ENCODE measurements at regions not wholly inside any gene's neighbourhood (a gene's known extent, or its start where the extent isn't known, plus 50 kb on each side); places are given as distances from the start of the nearest gene placed in this dataset.
"Not testable (repeated sequence)": the region's sequence is repeated elsewhere in the genome, so short reads cannot be mapped to it uniquely, and the experiment has no call there.

GRCh38 chr10:63077800-63078199, 55.3 kb upstream of the NRBF2 start:
- ChIA-PET CTCF (interaction anchor here (0.6 to 1.2 kb wide), 2 partner anchors 13 to 590 kb away, joined by 3 read pairs; no protein-coding TSS in a partner anchor), POLR2A (no interaction called here)
- no peaks in the 10 kb centered on the region for H3K36me3 Mint-ChIP-seq (ENCODE audit: low read depth)
- peaks cover 8% of the 10 kb centered on the region for H3K4me1 Mint-ChIP-seq
- H3K9me3 Mint-ChIP-seq = no peaks in the 10 kb centered on the region
- no peak for DNase-seq
- no peak overlapping the region for H3K27ac Mint-ChIP-seq
- peaks cover 9% of the 10 kb centered on the region for H3K27me3 Mint-ChIP-seq
- no peak overlapping the region for H3K4me3 Mint-ChIP-seq

GRCh38 chr10:63072951-63073350, 60.2 kb upstream of the NRBF2 start:
- Mint-ChIP-seq H3K9me3 (no peaks in the 10 kb centered on the region), H3K4me3 (no peak overlapping the region), H3K27me3 (peaks cover 22% of the 10 kb centered on the region), H3K4me1 (peaks cover 15% of the 10 kb centered on the region), H3K36me3 (ENCODE audit: low read depth) (no peaks in the 10 kb centered on the region), H3K27ac (no peak overlapping the region)
- ChIA-PET CTCF (interaction anchor here (0.6 kb wide), 2 partner anchors 15 to 181 kb away, joined by 4 to 6 read pairs; no protein-coding TSS in a partner anchor), POLR2A (no interaction called here)
- DNase-seq = no peak

- Mint-ChIP-seq H3K4me3 (no peak overlapping the region), H3K27me3 (peaks cover 29% of the 10 kb centered on the region), H3K27ac (no peak overlapping the region), H3K36me3 (ENCODE audit: low read depth) (no peaks in the 10 kb centered on the region), H3K4me1 (peaks cover 10% of the 10 kb centered on the region), H3K9me3 (no peaks in the 10 kb centered on the region)
- ChIA-PET POLR2A (no interaction called here), CTCF (no interaction called here)
- no peak for DNase-seq
Measured at GRCh38 chr10:63071145-63071544, 62.0 kb upstream of the NRBF2 start.

DNA sequence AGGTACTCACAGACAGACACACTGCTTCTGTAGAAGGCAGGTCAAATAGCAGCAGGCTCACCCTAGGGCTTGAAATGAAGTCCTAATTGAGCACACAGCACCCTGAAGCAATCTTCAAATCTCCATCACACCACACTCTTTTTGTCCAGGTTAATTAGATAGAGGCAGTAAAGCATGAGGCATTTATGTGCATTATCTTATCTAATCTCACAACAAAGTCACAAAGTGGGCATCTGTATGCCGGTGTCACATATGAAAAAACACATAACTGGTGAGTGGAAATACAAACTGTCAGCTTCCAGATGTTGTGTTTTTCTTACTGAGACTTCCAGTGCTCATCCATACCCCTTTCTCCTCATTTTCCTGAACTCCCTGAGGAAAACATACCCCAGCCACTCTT, 63.8 kb upstream of the NRBF2 start:
- Mint-ChIP-seq H3K9me3 (no peaks in the 10 kb centered on the region), H3K36me3 (ENCODE audit: low read depth) (no peaks in the 10 kb centered on the region), H3K4me1 (peaks cover 13% of the 10 kb centered on the region), H3K27ac (no peak overlapping the region), H3K4me3 (no peak overlapping the region), H3K27me3 (peaks cover 43% of the 10 kb centered on the region)
- no peak for DNase-seq
- ChIA-PET CTCF (no interaction called here), POLR2A (no interaction called here)

DNA sequence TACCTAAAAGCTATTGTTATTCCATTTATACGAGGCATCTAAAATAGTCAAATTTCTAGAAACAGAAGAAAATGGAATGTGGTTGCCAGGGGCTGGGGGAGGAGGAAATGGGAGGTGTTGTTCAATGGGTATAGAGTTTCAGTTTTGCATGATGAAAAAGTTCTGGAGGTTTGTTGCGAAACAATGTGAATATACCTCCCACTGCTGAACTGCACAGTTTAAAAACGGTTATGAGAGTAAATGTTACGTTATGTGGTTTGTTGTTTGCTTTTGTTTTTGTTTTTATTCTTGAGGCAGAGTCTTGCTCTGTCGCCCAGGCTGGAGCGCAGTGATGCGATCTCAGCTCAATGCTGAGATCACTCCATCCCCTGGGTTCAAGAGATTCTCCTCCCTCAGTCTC, 64.9 kb upstream of the NRBF2 start:
- no peak for DNase-seq
- H3K27me3 Mint-ChIP-seq = peaks cover 50% of the 10 kb centered on the region
- H3K9me3 Mint-ChIP-seq = no peaks in the 10 kb centered on the region
- H3K36me3 Mint-ChIP-seq (ENCODE audit: low read depth) = no peaks in the 10 kb centered on the region
- H3K4me3 Mint-ChIP-seq = no peak overlapping the region
- H3K27ac Mint-ChIP-seq = no peak overlapping the region
- H3K4me1 Mint-ChIP-seq = peaks cover 13% of the 10 kb centered on the region
- CTCF ChIA-PET = no interaction called here
- POLR2A ChIA-PET = no interaction called here

- ChIA-PET POLR2A (no interaction called here), CTCF (no interaction called here)
Measured at GRCh38 chr10:63066606-63067005, 66.5 kb upstream of the NRBF2 start.

DNA sequence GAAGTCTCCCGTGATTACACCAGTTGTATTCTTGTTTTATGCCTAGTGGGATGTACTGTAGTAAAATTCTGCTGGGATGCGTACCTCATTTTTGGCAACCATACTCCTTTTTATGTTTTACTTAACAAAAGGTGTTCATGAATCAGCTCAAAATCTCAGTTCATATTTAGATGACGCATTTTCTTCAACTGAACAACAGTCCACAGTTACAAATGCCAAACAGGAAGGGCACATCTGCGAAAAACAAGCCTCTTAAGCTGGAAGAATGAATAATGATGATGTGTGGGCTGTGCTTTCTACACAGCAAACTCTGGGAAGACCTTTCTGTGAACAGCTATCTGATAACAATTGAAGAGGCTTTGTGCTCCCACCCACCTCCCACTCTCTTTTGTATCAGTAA, 68.4 kb upstream of the NRBF2 start:
- DNase-seq = no peak
- H3K36me3 Mint-ChIP-seq (ENCODE audit: low read depth) = no peaks in the 10 kb centered on the region
- H3K4me3 Mint-ChIP-seq = no peak overlapping the region
- H3K27ac Mint-ChIP-seq = no peak overlapping the region
- H3K4me1 Mint-ChIP-seq = peaks cover 13% of the 10 kb centered on the region
- POLR2A ChIA-PET = interaction anchor here (0.5 kb wide), 1 partner anchor 605 kb away, joined by 5 read pairs; no protein-coding TSS in a partner anchor
- peaks cover 46% of the 10 kb centered on the region for H3K27me3 Mint-ChIP-seq
- H3K9me3 Mint-ChIP-seq = no peaks in the 10 kb centered on the region
- CTCF ChIA-PET = interaction anchor here (1.2 kb wide), 1 partner anchor 19 kb away, joined by 4 read pairs; no protein-coding TSS in a partner anchor

More at GRCh38 chr10:63066606-63067005, 66.5 kb upstream of the NRBF2 start:
- no peak overlapping the region for H3K4me3 Mint-ChIP-seq
- no peak for DNase-seq
- H3K9me3 Mint-ChIP-seq = no peaks in the 10 kb centered on the region
- H3K27me3 Mint-ChIP-seq = peaks cover 51% of the 10 kb centered on the region
- H3K4me1 Mint-ChIP-seq = peaks cover 13% of the 10 kb centered on the region
- no peak overlapping the region for H3K27ac Mint-ChIP-seq
- no peaks in the 10 kb centered on the region for H3K36me3 Mint-ChIP-seq (ENCODE audit: low read depth)

DNA sequence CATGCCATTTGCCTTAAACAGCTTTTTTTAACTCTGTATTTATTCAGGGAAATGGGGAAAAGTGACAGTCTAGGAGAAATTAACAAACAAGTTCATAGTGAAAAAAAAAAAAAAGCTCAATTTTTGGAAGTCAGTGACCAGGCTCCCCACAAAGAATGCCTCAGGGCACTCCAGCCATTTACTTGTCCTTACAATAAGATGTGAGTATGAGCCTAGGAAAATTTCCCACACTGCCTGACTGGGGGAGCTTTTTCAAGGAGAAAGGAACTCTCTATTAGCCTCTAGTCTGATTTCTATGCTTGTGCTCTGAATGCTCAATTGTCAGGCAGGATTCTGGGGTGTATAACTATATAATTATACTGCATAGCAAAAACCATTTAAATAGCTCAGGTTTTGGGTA, 74.9 kb upstream of the NRBF2 start:
- ChIA-PET POLR2A (interaction anchor here (0.6 kb wide), 1 partner anchor 76 kb away, joined by 4 read pairs; no protein-coding TSS in a partner anchor), CTCF (no interaction called here)
- Mint-ChIP-seq H3K36me3 (ENCODE audit: low read depth) (no peaks in the 10 kb centered on the region), H3K4me3 (no peak overlapping the region), H3K9me3 (no peaks in the 10 kb centered on the region), H3K27me3 (peaks cover 15% of the 10 kb centered on the region), H3K27ac (no peak overlapping the region), H3K4me1 (no peaks in the 10 kb centered on the region)
- no peak for DNase-seq

GRCh38 chr10:63057509-63057908, 75.6 kb upstream of the NRBF2 start:
- H3K27ac Mint-ChIP-seq = no peak overlapping the region
- peaks cover 15% of the 10 kb centered on the region for H3K27me3 Mint-ChIP-seq
- POLR2A ChIA-PET = no interaction called here
- H3K4me3 Mint-ChIP-seq = no peak overlapping the region
- CTCF ChIA-PET = no interaction called here
- H3K4me1 Mint-ChIP-seq = no peaks in the 10 kb centered on the region
- no peak for DNase-seq
- H3K9me3 Mint-ChIP-seq = no peaks in the 10 kb centered on the region
- H3K36me3 Mint-ChIP-seq (ENCODE audit: low read depth) = no peaks in the 10 kb centered on the region

DNA sequence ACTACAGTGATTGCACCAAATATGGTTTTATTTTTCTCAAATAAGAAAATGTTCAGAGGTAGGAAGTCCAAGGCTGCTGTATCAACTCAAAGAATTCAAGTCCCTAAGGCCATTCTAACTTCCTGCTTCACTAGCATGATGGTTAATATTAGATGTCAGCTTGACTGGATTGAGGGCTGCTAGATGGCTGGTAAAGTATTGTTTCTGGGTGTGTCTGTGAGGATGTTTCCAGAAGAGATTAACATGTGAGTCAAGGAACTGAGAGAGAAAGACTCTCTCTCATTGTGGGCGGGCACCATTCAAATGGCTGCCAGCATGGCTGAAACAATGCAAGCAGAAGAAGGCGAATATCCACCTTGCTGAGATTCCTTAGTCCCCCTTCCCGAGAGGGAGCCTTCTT, 77.4 kb upstream of the NRBF2 start:
- Mint-ChIP-seq H3K36me3 (ENCODE audit: low read depth) (no peaks in the 10 kb centered on the region), H3K4me1 (no peaks in the 10 kb centered on the region), H3K27ac (no peak overlapping the region), H3K4me3 (no peak overlapping the region), H3K9me3 (no peaks in the 10 kb centered on the region), H3K27me3 (peaks cover 13% of the 10 kb centered on the region)
- ChIA-PET CTCF (no interaction called here), POLR2A (no interaction called here)
- DNase-seq = no peak

DNA sequence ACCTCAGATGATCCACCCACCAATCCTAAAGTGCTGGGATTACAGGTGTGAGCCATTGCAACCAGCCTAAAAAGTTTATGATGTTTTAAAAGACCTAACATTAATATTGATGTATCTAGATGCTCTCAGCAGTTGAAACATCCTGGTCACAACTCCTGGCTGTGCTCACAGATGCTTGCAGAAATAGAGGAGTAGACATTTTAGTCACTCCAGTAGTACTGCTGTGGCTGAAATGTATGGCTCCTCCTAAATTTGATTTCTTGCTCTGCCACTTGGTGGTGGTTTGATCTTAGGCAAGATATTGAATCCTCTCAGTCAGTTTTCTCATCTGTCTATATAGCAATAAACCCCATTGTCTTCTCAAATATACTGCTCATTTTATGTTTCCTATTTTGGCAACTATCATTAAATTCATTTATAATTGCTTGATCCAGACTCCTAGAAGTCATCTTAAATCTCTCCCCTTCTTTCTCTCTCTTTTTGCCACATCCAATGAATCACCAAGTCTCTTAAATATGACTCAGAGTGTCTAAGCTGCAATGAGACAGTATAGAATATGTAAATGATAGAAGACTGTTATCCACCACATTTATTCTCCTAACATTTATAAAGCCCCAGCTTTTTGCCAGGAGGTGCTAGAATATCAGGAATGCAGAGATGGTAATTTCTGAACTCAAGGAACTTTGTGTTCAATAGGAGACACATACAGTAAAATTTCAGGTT, 78.1 kb upstream of the NRBF2 start:
- H3K27me3 Mint-ChIP-seq = peaks cover 15% of the 10 kb centered on the region
- DNase-seq = no peak
- H3K4me3 Mint-ChIP-seq = no peak overlapping the region
- H3K4me1 Mint-ChIP-seq = no peaks in the 10 kb centered on the region
- POLR2A ChIA-PET = no interaction called here
- no peaks in the 10 kb centered on the region for H3K9me3 Mint-ChIP-seq
- CTCF ChIA-PET = no interaction called here
- no peaks in the 10 kb centered on the region for H3K36me3 Mint-ChIP-seq (ENCODE audit: low read depth)
- no peak overlapping the region for H3K27ac Mint-ChIP-seq

DNA sequence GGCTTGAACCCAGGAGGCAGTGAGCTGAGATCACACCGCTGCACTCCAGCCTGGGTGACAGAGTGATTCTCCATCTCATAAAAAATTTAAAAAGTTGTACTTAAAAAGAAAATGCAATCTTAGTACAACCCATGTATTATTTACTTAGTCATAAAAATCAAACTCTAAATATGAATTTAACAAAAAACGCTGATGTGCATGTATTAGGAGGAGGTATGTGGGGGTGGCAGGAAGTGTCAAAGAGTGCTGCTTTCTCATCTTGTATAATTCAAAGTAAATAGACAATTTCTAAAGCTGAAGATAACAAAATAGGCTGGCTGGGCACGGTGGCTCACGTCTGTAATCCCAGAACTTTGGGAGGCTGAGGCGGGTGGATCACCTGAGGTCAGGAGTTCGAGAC, 81.0 kb upstream of the NRBF2 start:
- H3K9me3 Mint-ChIP-seq = no peaks in the 10 kb centered on the region
- peaks cover 29% of the 10 kb centered on the region for H3K27me3 Mint-ChIP-seq
- POLR2A ChIA-PET = no interaction called here
- no peak overlapping the region for H3K27ac Mint-ChIP-seq
- no peaks in the 10 kb centered on the region for H3K4me1 Mint-ChIP-seq
- H3K36me3 Mint-ChIP-seq (ENCODE audit: low read depth) = no peaks in the 10 kb centered on the region
- no peak overlapping the region for H3K4me3 Mint-ChIP-seq
- DNase-seq = no peak
- CTCF ChIA-PET = interaction anchor here (1.1 kb wide), 1 partner anchor 13 kb away, joined by 3 read pairs; no protein-coding TSS in a partner anchor

GRCh38 chr10:63042256-63042655, 90.9 kb upstream of the NRBF2 start:
- no peak for DNase-seq
- ChIA-PET CTCF (no interaction called here), POLR2A (no interaction called here)
- peaks cover 7% of the 10 kb centered on the region for H3K9me3 Mint-ChIP-seq
- H3K4me1 Mint-ChIP-seq = no peaks in the 10 kb centered on the region
- H3K36me3 Mint-ChIP-seq (ENCODE audit: low read depth) = no peaks in the 10 kb centered on the region
- no peak overlapping the region for H3K4me3 Mint-ChIP-seq
- H3K27ac Mint-ChIP-seq = no peak overlapping the region
- H3K27me3 Mint-ChIP-seq = peaks cover 32% of the 10 kb centered on the region

- H3K4me3 Mint-ChIP-seq; H3K27ac Mint-ChIP-seq; DNase-seq; H3K27me3 Mint-ChIP-seq; POLR2A ChIA-PET; CTCF ChIA-PET; H3K9me3 Mint-ChIP-seq; H3K36me3 Mint-ChIP-seq (ENCODE audit: low read depth); H3K4me1 Mint-ChIP-seq: not testable (repeated sequence)
Measured at GRCh38 chr10:63033616-63034185, 99.4 kb upstream of the NRBF2 start.
